ENCODE measurements at regions not wholly inside any gene's neighbourhood (a gene's known extent, or its start where the extent isn't known, plus 50 kb on each side); places are given as distances from the start of the nearest gene placed in this dataset.
A peak's percentile ranks its signal among the peaks of the same experiment; 100 is the strongest.

DNA sequence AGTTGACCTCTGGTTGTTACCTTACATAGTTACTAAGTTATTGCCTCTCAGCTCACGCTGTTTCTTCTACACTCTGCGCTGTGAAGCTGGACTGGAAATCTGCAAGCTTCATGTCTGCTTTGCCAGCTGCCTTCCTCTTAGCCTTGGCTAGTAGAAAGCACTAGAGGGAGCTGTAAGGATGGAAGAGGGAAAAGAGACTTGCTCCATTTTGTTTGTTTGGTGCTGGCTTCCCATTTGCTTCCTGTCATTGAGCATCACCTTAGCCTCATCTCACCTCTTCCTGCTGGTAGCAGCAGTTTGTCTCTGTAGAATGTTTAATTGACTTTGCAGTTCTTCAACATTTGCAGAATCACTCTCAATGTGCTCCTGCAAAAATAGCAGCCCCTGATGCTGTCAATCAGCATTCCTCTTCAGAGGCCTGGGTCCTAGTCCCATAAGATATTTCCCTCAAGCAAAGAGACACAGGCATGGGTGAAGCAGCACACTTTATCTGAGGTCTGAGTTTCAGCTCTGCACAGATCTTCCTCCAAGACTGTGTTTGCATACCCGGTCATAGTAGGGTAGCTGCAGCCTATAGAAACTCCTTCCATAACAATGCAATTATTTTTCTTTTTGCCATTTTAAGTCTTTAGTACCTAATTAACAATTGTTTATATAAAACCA is 302.2 kb upstream of the EPHA7 start:
- TF ChIP-seq, protein P1, sequence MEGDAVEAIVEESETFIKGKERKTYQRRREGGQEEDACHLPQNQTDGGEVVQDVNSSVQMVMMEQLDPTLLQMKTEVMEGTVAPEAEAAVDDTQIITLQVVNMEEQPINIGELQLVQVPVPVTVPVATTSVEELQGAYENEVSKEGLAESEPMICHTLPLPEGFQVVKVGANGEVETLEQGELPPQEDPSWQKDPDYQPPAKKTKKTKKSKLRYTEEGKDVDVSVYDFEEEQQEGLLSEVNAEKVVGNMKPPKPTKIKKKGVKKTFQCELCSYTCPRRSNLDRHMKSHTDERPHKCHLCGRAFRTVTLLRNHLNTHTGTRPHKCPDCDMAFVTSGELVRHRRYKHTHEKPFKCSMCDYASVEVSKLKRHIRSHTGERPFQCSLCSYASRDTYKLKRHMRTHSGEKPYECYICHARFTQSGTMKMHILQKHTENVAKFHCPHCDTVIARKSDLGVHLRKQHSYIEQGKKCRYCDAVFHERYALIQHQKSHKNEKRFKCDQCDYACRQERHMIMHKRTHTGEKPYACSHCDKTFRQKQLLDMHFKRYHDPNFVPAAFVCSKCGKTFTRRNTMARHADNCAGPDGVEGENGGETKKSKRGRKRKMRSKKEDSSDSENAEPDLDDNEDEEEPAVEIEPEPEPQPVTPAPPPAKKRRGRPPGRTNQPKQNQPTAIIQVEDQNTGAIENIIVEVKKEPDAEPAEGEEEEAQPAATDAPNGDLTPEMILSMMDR (IDR thresholded peaks at IDR 0.05) = peak in 1 of 3 experiments; percentile 15
- TF ChIP-seq POLR2A (IDR thresholded peaks at IDR 0.05) = no peak
